ENCODE measurements at regions not wholly inside any gene's neighbourhood (a gene's known extent, or its start where the extent isn't known, plus 50 kb on each side); places are given as distances from the start of the nearest gene placed in this dataset.

DNA sequence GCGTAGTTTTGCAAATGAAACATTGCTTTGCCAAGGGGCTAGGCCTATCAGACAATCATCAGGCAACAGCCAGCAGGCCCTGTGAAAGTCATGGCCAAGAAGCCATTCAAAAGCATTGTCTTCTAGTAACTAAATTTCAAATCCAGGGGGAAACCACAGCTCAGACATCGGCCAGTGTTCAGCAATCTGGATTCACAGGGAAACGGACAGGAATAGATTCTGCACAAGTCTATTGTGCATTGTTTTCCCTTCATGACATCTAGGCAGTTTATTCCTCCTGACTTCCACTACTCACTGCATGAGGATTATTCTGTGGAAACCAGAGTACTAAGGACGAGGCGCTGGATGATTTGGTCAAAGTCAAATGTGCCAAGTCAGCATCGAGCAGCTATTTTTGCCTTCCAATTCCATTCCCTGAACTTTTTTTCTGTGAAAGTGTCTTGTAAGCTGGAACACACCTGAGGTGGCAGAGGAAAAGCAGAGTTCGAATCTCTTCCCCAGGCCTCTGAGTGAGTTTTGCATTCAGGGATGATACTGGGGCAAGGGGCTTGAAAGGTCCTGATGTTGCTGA lies 75.4 kb downstream of the VCPKMT start:
- DNase-seq, result no peak

GRCh38 chr14:50041980-50042379 lies 74.4 kb downstream of the VCPKMT start:
- DNase-seq, result no peak

DNA sequence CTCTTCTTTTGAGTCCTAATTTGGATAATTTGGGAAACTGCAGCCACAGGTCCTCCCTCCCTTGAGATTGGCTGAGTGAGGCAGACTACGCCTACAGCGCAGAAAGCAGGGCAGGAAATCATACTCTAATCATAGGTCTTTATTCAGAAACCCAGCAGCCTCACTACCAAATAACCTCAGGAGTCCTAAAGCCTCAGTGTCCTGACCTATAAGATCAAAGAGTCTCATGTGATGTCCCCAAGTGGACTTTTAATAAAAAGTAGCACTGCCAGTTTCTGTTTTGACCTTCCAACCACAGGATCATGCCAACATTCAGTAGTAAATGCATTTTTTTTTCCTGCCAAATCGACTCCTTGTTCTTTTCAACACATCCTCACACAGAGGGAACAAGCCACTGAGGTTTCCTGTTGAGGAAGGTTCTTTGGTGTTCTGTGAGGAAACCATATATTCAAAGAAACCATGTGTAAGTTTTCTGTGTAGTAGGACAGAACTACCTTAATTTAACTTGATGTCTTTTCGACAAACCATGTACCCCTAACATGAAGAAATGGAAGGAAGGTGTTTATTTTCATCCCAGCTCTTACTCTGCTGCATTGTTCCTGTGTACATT lies 72.2 kb downstream of the VCPKMT start:
- no peak for DNase-seq

- no peak for DNase-seq
These were observed 71.2 kb downstream of the VCPKMT start for GRCh38 chr14:50045039-50045711.

- no peak for DNase-seq
These were observed 70.5 kb downstream of the VCPKMT start for GRCh38 chr14:50045837-50046236.

- peak; percentile 15 for DNase-seq
These were observed 69.1 kb downstream of the VCPKMT start for GRCh38 chr14:50047274-50047676.

GRCh38 chr14:50049093-50049492 lies 67.3 kb downstream of the VCPKMT start:
- no peak for DNase-seq

GRCh38 chr14:50049703-50050570 lies 66.4 kb downstream of the VCPKMT start:
- DNase-seq, result no peak

GRCh38 chr14:50051106-50051505 lies 65.3 kb downstream of the VCPKMT start:
- DNase-seq, result no peak

- no peak for DNase-seq
These were observed 64.7 kb downstream of the VCPKMT start for GRCh38 chr14:50051706-50052105.

DNA sequence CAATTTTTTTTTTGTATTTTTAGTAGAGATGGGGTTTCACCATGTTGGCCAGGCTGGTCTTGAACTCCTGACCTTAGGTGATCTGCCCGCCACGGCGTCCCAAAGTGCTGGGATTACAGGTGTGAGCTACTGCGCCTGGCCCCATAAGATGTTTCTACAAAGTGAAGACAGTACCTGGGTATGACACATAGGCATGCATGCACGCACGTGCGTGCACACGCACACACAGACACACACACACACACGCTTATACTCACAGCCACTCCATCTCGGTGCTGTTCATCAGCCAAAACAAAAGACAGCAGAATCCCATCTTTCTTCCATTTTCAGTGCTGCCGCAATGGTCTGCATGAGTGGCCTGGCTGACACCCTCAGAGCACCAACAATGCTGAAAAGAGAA lies 63.9 kb downstream of the VCPKMT start:
- no peak for DNase-seq

DNA sequence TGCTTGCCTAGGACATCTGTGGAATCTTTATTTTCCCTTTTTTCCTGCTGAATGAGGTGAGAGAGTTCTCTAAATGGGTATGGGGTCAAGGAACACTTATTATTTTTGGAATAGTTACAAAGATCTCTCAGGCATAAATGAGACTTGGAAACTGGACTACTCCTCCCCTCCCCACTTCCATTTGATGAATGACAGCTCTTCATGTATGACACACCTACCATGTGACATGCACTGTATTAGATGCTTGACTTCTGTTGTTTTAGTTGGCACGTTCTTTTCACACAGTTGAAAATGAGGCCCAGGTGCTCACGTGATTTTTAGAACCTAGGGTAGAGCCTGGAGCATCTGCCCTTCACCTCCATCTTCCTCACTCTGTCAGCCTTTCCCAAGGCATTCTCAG lies 62.4 kb downstream of the VCPKMT start:
- no peak for DNase-seq

DNA sequence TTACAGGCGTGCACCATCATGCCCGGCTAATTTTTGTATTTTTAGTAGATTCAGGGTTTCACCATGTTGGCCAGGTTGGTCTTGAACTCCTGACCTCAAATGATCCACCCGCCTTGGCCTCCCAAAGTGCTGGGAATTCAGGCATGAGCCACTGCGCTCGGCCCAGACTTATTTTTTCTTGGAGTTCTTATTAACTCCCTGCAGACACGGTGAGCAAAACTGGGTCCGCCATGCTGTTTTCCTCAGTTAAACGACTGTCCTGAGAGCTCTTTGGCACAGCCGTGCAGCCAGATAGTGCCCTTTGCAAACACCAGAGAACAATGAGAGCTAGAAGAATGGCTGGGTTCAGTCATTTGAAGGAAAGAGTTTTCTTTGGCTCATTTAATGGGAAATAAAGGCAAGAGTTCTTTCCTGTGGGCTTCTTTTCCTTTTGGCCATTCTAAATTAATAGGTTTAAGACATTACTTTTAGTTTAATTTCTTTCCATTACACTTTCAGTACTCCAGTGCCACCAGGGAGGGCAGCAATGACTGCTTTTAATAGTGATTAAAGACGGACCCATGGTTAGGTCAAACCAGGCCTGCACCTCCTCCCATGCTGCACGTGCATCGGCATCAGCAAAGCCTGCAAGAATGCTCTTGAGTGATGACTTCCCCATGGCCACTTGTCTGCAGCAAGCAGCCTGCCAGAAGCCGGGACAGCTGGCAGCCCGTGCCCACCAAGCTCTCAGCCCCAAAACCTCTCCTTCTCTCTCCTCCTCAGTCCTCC lies 60.7 kb downstream of the VCPKMT start:
- no peak for DNase-seq

DNA sequence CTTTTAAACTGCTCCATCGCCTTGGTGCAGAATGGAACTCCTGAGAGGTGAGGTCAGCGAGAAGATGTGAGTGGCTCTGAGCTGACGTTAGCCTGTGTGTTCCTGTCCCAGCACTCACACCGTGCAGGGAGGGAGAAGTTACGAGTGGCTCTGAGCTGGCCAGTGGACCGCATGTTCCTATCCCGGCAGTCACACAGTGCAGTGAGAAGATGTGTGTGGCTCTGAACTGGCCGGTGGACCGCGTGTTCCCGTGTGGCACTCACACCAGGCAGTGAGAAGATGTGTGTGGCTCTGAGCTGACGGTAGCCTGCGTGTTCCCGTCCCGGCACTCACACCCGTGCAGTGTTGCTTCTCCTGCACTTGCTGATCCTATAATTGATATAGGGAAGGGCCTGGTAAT lies 59.9 kb downstream of the VCPKMT start:
- DNase-seq, result no peak

- no peak for DNase-seq
These were observed 59.0 kb downstream of the VCPKMT start for GRCh38 chr14:50057331-50057730.

DNA sequence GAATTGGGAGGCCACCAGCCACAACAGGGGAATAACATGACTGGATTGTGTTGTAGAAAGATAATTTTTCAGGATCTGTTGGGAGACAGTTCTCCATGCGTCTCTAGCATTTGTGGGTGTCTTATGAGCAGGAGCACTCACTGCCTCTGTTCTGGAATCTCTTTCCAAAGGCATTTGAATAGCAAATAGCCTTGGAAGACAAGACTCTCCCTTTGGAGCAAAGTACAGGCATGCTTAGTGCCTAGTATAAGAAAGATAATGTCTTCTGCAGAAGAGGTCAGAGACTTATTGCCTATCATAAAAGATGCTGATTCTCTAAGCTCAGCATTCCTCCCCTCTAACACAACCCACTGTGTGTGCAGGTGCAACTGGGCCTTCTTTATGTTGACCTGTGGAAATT lies 58.3 kb downstream of the VCPKMT start:
- DNase-seq, result no peak

Data from NCI-H69 (cell line).